GM18505 (cell line): ENCODE measurements at regions not wholly inside any gene's neighbourhood (a gene's known extent, or its start where the extent isn't known, plus 50 kb on each side); places are given as distances from the start of the nearest gene placed in this dataset.

Experiments used
- ATAC-seq: cut with Tn5 transposase; IDR thresholded peaks from one replicate; pipeline ENCODE4 v1.9.1; 2021; ENCODE audit not compliant: unreplicated experiment
- POLR2A ChIP-seq: IDR thresholded peaks from 4 replicates; pipeline ENCODE4 v1.6.1; 2011; ENCODE audit warnings: borderline replicate concordance; ENCODE audit not compliant: insufficient read depth, insufficient read length; ENCODE audit errors: extremely low read depth

GRCh38 chr3:23669541-23670255 is 136.1 kb upstream of the UBE2E1 start:
- no peak for ATAC-seq
- no peak for TF ChIP-seq POLR2A

DNA sequence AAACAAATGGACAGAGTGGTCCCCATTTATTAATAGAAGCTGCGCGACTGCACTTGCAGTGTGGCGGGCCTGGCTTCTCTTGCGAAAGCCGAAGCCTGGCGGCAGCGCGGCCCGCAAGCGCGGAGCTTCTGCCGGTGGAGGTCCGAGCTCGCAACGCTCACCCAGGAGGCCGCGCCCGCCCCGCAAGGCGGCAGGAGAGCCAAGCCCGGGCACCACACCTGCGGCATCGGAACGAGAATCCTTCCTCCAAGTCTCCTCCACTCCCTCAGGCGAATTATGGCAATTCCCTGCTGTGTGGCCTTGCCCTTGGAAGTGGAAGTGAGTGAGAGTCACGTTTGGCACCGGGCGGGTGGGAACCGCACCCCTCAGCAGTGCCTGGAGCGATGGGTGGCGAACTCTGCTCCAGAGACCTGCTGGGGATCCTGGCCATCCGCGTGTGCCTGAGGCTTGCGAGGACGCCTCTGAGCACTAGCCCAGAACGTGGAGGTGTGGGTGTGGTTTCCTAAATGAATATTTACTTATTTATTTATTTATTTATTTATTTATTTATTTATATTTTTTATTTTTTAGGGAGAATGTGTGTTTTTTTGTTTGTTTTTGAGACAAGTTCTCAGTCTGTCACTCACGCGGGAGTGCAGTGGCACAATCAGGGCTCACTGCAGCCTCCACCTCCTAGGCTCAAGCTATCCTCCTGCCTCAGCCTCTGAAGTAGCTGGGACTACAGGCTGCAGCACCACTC is 133.7 kb upstream of the UBE2E1 start:
- no peak for ATAC-seq
- TF ChIP-seq POLR2A, result no peak

- TF ChIP-seq POLR2A, result no peak
- ATAC-seq, result no peak
Observed at GRCh38 chr3:23672628-23673027, 133.1 kb upstream of the UBE2E1 start.

- ATAC-seq, result no peak
- TF ChIP-seq POLR2A, result no peak
Observed at GRCh38 chr3:23675010-23675409, 130.7 kb upstream of the UBE2E1 start.

DNA sequence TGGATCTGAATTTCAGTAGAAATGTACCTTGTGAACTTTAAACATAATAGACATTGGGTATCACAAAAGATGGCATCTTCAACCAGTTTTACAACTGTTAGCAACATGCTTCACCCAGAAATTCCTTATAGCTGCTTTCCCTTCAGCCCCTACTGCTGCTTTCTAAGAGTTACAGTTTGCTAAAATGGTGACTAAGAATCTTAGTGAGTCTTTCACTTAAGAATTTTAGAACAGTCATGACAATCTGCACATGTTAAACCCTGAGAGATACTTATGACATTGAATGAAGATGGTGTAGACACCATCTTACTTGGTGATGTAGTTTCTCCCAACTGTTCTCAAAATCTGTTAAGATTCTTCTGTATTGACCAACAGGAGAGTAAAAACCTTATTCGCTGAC is 129.7 kb upstream of the UBE2E1 start:
- ATAC-seq, result no peak

GRCh38 chr3:23682646-23683045 is 123.1 kb upstream of the UBE2E1 start:
- TF ChIP-seq POLR2A, result no peak
- ATAC-seq, result no peak

More for the DNA sequence above, 129.7 kb upstream of the UBE2E1 start:
- TF ChIP-seq POLR2A, result no peak

DNA sequence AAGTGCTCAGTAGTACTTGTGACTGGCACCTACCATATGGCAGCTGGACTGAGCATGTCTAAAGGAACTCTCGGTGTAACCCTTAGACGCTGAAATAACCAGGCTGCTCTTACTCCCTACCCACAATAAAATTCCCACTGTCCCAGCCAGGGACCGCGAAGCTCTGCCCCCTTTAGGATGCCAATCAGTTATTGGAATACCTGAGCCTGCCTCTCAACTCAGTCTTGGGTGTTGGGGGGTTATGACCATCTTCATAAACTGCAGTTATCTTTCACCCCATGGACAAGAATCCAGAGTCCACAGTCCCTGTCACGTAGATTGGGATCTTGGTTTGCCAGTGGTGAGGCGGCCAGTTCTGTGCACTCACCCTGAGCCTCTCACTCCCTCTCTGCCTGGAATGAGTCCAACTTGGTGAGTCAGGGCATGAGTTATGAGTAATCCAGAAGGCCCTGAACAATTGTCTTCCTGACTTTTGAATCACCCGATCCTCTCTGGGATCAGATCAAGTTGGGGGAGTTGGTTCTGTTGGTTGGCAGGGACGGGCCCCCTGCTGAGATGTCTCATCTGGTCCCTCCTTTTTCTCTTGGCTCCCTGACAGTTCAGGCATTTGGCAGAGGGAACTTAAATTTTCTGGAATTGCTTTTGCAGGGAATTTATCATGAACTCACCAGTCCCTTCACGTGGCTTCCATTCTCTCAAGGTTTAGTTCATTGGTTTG is 120.1 kb upstream of the UBE2E1 start:
- TF ChIP-seq POLR2A, result no peak
- ATAC-seq, result no peak

DNA sequence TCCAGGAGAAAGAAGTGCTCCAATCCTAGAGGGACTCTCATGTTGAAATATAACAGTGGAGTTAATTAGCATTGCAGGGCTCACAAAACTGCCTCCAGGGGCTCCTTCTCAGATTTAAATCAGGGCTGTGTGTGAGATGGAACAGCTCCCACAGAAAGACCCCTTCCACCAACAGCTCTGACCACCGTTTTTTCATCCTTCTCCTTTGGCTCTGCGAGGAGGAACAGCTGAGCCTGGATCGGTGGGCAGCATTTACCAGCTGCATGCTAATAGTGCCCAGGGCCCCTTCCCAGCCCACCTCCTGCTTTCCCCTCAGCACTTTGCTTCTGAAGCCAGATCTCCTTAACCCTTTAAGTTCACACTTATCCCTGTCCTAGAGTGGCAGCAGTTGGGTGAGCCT is 119.2 kb upstream of the UBE2E1 start:
- no peak for ATAC-seq
- no peak for TF ChIP-seq POLR2A

DNA sequence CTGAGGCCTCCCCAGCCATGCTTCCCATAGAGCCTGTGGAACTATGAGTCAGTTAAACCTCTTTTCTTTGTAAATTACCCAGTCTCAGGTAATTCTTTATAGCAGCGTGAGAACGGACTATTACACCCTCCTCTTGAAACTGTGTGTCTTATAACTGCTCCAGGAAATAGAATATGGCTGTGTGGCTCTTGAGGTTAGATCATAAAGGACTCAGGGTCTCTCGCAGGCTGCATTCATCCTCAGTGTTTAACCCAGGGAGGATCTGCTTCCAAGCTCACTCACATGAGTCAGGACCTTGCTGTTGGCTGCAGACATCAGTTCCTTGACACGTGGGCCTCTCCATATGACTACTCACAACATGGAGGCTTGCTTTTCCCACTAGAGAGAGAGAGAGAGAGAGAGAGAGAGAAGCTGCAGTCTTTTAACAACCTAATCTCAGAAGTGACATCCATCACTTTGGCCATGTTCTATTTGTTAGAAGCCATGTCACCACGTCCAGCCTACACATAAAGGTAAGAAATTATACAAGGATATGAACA is 114.3 kb upstream of the UBE2E1 start:
- no peak for ATAC-seq
- no peak for TF ChIP-seq POLR2A

GRCh38 chr3:23696842-23697241 is 108.9 kb upstream of the UBE2E1 start:
- ATAC-seq, result no peak
- TF ChIP-seq POLR2A, result no peak

- no peak for ATAC-seq
- no peak for TF ChIP-seq POLR2A
Observed at GRCh38 chr3:23697416-23697815, 108.3 kb upstream of the UBE2E1 start.

- no peak for ATAC-seq
- no peak for TF ChIP-seq POLR2A
Observed at GRCh38 chr3:23698652-23699313, 107.0 kb upstream of the UBE2E1 start.

DNA sequence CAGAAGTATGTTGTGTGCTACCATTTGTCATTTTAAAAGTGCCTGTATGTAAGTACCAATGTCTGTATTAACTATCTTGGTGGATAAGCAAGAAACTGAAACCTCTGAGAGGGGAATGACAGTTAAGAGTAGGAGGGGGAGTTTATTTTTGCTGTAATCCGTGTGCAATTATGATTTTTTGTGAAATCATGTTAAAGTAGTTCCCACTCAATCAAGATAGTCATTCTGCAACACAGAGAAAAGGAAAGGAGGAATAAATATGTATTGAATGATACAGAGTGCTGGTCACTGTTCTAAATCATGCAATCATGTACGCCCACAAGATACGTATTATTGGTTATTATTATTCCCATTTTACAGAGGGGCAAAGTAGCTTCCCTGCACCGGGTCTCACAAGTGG is 105.1 kb upstream of the UBE2E1 start:
- no peak for ATAC-seq
- TF ChIP-seq POLR2A, result no peak
